ENCODE measurements at regions not wholly inside any gene's neighbourhood (a gene's known extent, or its start where the extent isn't known, plus 50 kb on each side); places are given as distances from the start of the nearest gene placed in this dataset.

- TF ChIP-seq POLR2A (IDR thresholded peaks at IDR 0.05; ENCODE audit: insufficient read depth in 1 of 2, low read depth in 2 of 2, low read length in 2 of 2) (no peak), ZNF496 (CRISPR knock-in tag; IDR thresholded peaks at IDR 0.05; ENCODE audit: insufficient replicate concordance) (no peak), EZH2 (conservative IDR thresholded peaks at IDR 0.05; ENCODE audit: low read depth, low read length) (no peak), MEIS2 (CRISPR knock-in tag; IDR thresholded peaks at IDR 0.05) (no peak)
These were observed 199.9 kb downstream of the PIK3R1 start for GRCh38 chr5:68415177-68416085.

All from HepG2 (cell line).